IMR-90 (cell line): ENCODE measurements at regions not wholly inside any gene's neighbourhood (a gene's known extent, or its start where the extent isn't known, plus 50 kb on each side); places are given as distances from the start of the nearest gene placed in this dataset.
"Not testable (repeated sequence)": the region's sequence is repeated elsewhere in the genome, so short reads cannot be mapped to it uniquely, and the experiment has no call there.

Experiments
- ATAC-seq: fragments of 200-7000 bp; cut with Tn5 transposase; 2 replicates; pipeline ENCODE4 v1.9.1; 2020; ENCODE audit warnings: low read depth, mild to moderate bottlenecking, moderate library complexity
- BruUV-seq: library from RNA; stranded (reverse); fragments of 400-500 nt; replicated peaks from 2 replicates; lab custom pipeline; 2021; lab: Mats Ljungman, UMichigan
- CTCF ChIA-PET: fragments of 300-600 bp; formaldehyde crosslinking; extraction: SDS; loops from one replicate; lab custom pipeline; 2021; ENCODE audit warnings: antibody characterized with exemption; lab: Yijun Ruan, JAX
- POLR2A ChIA-PET: fragments of 300-600 bp; sonication (Branson Sonifier 250); formaldehyde crosslinking; loops from one replicate; lab custom pipeline; 2022; ENCODE audit warnings: antibody characterized with exemption; ENCODE audit not compliant: unreplicated experiment; lab: Charles Lee
- DNase-seq: peaks from one replicate; pipeline ENCODE4 v3.0.0; 2013
- H2AFZ ChIP-seq: replicated peaks from 2 replicates; pipeline ENCODE3; 2013; ENCODE audit warnings: low read length, mild to moderate bottlenecking; ENCODE audit not compliant: poor library complexity
- H2AK5ac ChIP-seq: 2 replicates; pipeline ENCODE4 v1.6.1; 2013; ENCODE audit warnings: low read depth, low read length, inconsistent platforms
- H2AK9ac ChIP-seq: replicated peaks from 2 replicates; pipeline ENCODE3; 2013; ENCODE audit warnings: mild to moderate bottlenecking, low read depth, low read length, moderate library complexity; ENCODE audit not compliant: poor library complexity
- H2BK120ac ChIP-seq: 2 replicates; pipeline ENCODE4 v1.6.1; 2013; ENCODE audit warnings: low read depth, low read length, inconsistent platforms
- H2BK15ac ChIP-seq: 3 replicates; pipeline ENCODE4 v1.6.1; 2013; ENCODE audit warnings: low read depth, low read length, inconsistent platforms
- H2BK20ac ChIP-seq: 2 replicates; pipeline ENCODE4 v1.6.1; 2013; ENCODE audit warnings: low read depth, mild to moderate bottlenecking, inconsistent platforms, low read length, moderate library complexity
- H2BK5ac ChIP-seq: 2 replicates; pipeline ENCODE4 v1.6.1; 2013; ENCODE audit warnings: mild to moderate bottlenecking, low read depth, low read length, inconsistent platforms; ENCODE audit not compliant: poor library complexity, severe bottlenecking
- H3K14ac ChIP-seq: replicated peaks from 2 replicates; pipeline ENCODE4 v1.6.1; 2013; ENCODE audit warnings: low read depth, low read length, inconsistent platforms
- H3K18ac ChIP-seq: 2 replicates; pipeline ENCODE4 v1.6.1; 2013; ENCODE audit warnings: low read depth, low read length, control low read depth
- H3K23ac ChIP-seq: 2 replicates; pipeline ENCODE4 v1.6.1; 2013; ENCODE audit warnings: low read depth, low read length, inconsistent platforms
- H3K27ac ChIP-seq: 2 replicates; pipeline ENCODE4 v1.5.1; 2013; ENCODE audit warnings: mild to moderate bottlenecking, control low read depth, low read length; ENCODE audit not compliant: insufficient read depth
- H3K27me3 ChIP-seq: 2 replicates; pipeline ENCODE4 v1.6.1; 2013; ENCODE audit warnings: low read length; ENCODE audit not compliant: control insufficient read depth, insufficient read depth
- H3K36me3 ChIP-seq: 2 replicates; pipeline ENCODE4 v1.6.1; 2013; ENCODE audit warnings: low read length, mixed read lengths; ENCODE audit not compliant: control insufficient read depth, insufficient read depth
- H3K4ac ChIP-seq: 2 replicates; pipeline ENCODE4 v1.6.1; 2013; ENCODE audit warnings: low read depth, low read length, inconsistent platforms
- H3K4me1 ChIP-seq: 2 replicates; pipeline ENCODE4 v1.6.1; 2013; ENCODE audit warnings: low read length, mixed read lengths; ENCODE audit not compliant: control insufficient read depth, insufficient read depth
- H3K4me2 ChIP-seq: 2 replicates; pipeline ENCODE4 v1.6.1; 2013; ENCODE audit warnings: low read depth, mild to moderate bottlenecking, control low read depth, low read length, moderate library complexity
- H3K4me3 ChIP-seq: 2 replicates; pipeline ENCODE4 v1.5.1; 2013; ENCODE audit warnings: low read depth, mild to moderate bottlenecking, control low read depth, low read length, moderate library complexity; ENCODE audit not compliant: insufficient read depth
- H3K56ac ChIP-seq: 2 replicates; pipeline ENCODE4 v1.6.1; 2013; ENCODE audit warnings: low read length, inconsistent platforms; ENCODE audit not compliant: insufficient read depth; ENCODE audit errors: extremely low read depth
- H3K79me1 ChIP-seq, 2 experiments: 2 replicates each; pipeline ENCODE4 v1.6.1; 2013; ENCODE audit warnings: low read length in 2 of 2, inconsistent platforms in 1 of 2, low read depth in 1 of 2
- H3K9ac ChIP-seq: 2 replicates; pipeline ENCODE4 v1.6.1; 2013; ENCODE audit warnings: low read depth, low read length, control low read depth
- H3K9me1 ChIP-seq: 2 replicates; pipeline ENCODE4 v1.6.1; 2013; ENCODE audit warnings: low read length, inconsistent platforms; ENCODE audit not compliant: insufficient read depth
- H3K9me3 ChIP-seq: 2 replicates; pipeline ENCODE4 v1.6.1; 2013; ENCODE audit warnings: low read length; ENCODE audit not compliant: control insufficient read depth, insufficient read depth
- H4K20me1 ChIP-seq: 2 replicates; pipeline ENCODE4 v1.6.1; 2013; ENCODE audit warnings: low read length, inconsistent platforms; ENCODE audit not compliant: insufficient read depth
- H4K5ac ChIP-seq: 2 replicates; pipeline ENCODE4 v1.6.1; 2013; ENCODE audit warnings: mild to moderate bottlenecking, low read depth, low read length, control low read depth
- H4K8ac ChIP-seq, 2 experiments: 2 replicates each; pipeline ENCODE4 v1.6.1; 2013; ENCODE audit warnings: low read depth in 2 of 2, low read length in 2 of 2, control low read depth in 1 of 2, inconsistent platforms in 1 of 2
- H4K91ac ChIP-seq: 2 replicates; pipeline ENCODE4 v1.6.1; 2013; ENCODE audit warnings: low read depth, low read length, inconsistent platforms; ENCODE audit not compliant: insufficient read depth
- CEBPB ChIP-seq: IDR thresholded peaks from 2 replicates; pipeline ENCODE4 v1.6.1; 2012; ENCODE audit warnings: low read depth, low read length, improper control_type of control experiment
- FOS ChIP-seq: fragments of 150-350 bp; IDR thresholded peaks from 2 replicates; pipeline ENCODE4 v1.6.1; 2016; ENCODE audit warnings: low read depth, low read length
- RAD21 ChIP-seq: IDR thresholded peaks from 2 replicates; pipeline ENCODE4 v1.6.1; 2012; ENCODE audit warnings: low read length, improper control_type of control experiment
- RCOR1 ChIP-seq: IDR thresholded peaks from 2 replicates; pipeline ENCODE4 v1.6.1; 2012; ENCODE audit warnings: mild to moderate bottlenecking, low read length, improper control_type of control experiment; ENCODE audit not compliant: insufficient replicate concordance
- WGBS, 2 experiments: methylation state at CpG; one replicate each; pipeline versions ENCODE4 v1.1.5 to v1.1.7; 2013; ENCODE audit warnings: missing lambda C conversion rate in 2 of 2; ENCODE audit not compliant: insufficient read length in 1 of 2; ENCODE audit errors: extremely low coverage in 2 of 2; 5-methylcytosine and 5-hydroxymethylcytosine counted together
- dilution Hi-C: fragments of 300-500 bp; cut with HindIII; formaldehyde crosslinking; loops from one replicate; pipeline ENCODE4 v1.14.3; 2018; ENCODE audit warnings: low sequenced_read_pairs; ENCODE audit not compliant: unreplicated experiment
- in situ Hi-C: fragments of 300-500 bp; cut with MboI; formaldehyde crosslinking; loops from 3 replicates; pipeline ENCODE4 v1.14.3; 2019; ENCODE audit warnings: low sequenced_read_pairs, inconsistent platforms, mixed read lengths
- intact Hi-C: fragments of 100-400 bp; cut with micrococcal nuclease; formaldehyde crosslinking; loops from 2 replicates; pipeline ENCODE4 v1.10.0; 2022

GRCh38 chr20:26208296-26209091 is 511.8 kb upstream of the ZNF337 start:
- Histone ChIP-seq H2BK15ac (no peak overlapping the region), H3K9ac (no peak overlapping the region), H2AFZ (peak overlapping the region; percentile 67), H3K79me1 (no peaks in the 10 kb centered on the region), H3K27ac (no peak overlapping the region), H3K23ac (no peak overlapping the region), H3K27me3 (peaks cover 17% of the 10 kb centered on the region), H3K36me3 (no peaks in the 10 kb centered on the region), H2BK5ac (no peak overlapping the region), H3K9me1 (no peaks in the 10 kb centered on the region), H2BK20ac (no peak overlapping the region), H4K20me1 (no peaks in the 10 kb centered on the region), H2BK120ac (no peak overlapping the region), H4K5ac (no peak overlapping the region), H3K56ac (no peak overlapping the region), H3K4me1 (no peaks in the 10 kb centered on the region), H3K14ac (no peak overlapping the region), H4K8ac (no peak overlapping the region), H3K4me3 (0 out of 2 replicates have a peak overlapping the region, but pooled peaks have one; percentile 18), H2AK9ac (no peak overlapping the region), H4K91ac (no peak overlapping the region), H3K4ac (no peak overlapping the region), H3K4me2 (no peak overlapping the region; the same call in 1 of the 2 replicates), H2AK5ac (no peak overlapping the region), H3K9me3 (peaks cover 7% of the 10 kb centered on the region; the same call in 1 of the 2 replicates), H3K18ac (no peak overlapping the region)
- WGBS, 2 experiments, result 5% methylated on average over 17 of the region's 91 CpGs; no CpG with 5 or more reads in 1 of the 2 experiments
- no peak for DNase-seq
- in situ Hi-C loops, result no loop called here
- no TSS peak for BruUV-seq
- intact Hi-C loops, result no loop called here
- no peak for ATAC-seq
- TF ChIP-seq CEBPB (no peak), RAD21 (no peak), FOS (no peak), RCOR1 (no peak)
- ChIA-PET CTCF (no interaction called here), POLR2A (no interaction called here)
- dilution Hi-C loops, result no loop called here

- H2BK5ac ChIP-seq, intact Hi-C loops: not testable (repeated sequence)
These were observed 511.3 kb upstream of the ZNF337 start for GRCh38 chr20:26207967-26208295.

More at GRCh38 chr20:26207967-26208295, 511.3 kb upstream of the ZNF337 start:
- H4K20me1 ChIP-seq, H2BK20ac ChIP-seq, H4K5ac ChIP-seq, H3K9me3 ChIP-seq, H3K4me3 ChIP-seq, BruUV-seq, H2AK5ac ChIP-seq, H3K27ac ChIP-seq, H2AK9ac ChIP-seq, H2BK15ac ChIP-seq, H3K4me1 ChIP-seq, H4K8ac ChIP-seq, H3K9me1 ChIP-seq, H3K9ac ChIP-seq, in situ Hi-C loops, H3K4me2 ChIP-seq, POLR2A ChIA-PET, H3K14ac ChIP-seq, H3K4ac ChIP-seq, CTCF ChIA-PET, H4K91ac ChIP-seq, H3K79me1 ChIP-seq, H3K23ac ChIP-seq, H3K36me3 ChIP-seq, H2BK120ac ChIP-seq, dilution Hi-C loops, H2AFZ ChIP-seq, ATAC-seq, H3K56ac ChIP-seq, DNase-seq, H3K18ac ChIP-seq: not testable (repeated sequence)
- WGBS, 2 experiments, result 2% methylated on average over 7 of the region's 35 CpGs; no CpG with 5 or more reads in 1 of the 2 experiments
- peaks cover 17% of the 10 kb centered on the region for H3K27me3 ChIP-seq
